Peyer's patch (tissue), 4 donors: ENCODE measurements at regions not wholly inside any gene's neighbourhood (a gene's known extent, or its start where the extent isn't known, plus 50 kb on each side); places are given as distances from the start of the nearest gene placed in this dataset.
"Not testable (repeated sequence)": the region's sequence is repeated elsewhere in the genome, so short reads cannot be mapped to it uniquely, and the experiment has no call there.

Experiments
- CTCF ChIP-seq, 6 experiments: fragments of 450-650 bp in 4 of 6; fragments of 200-600 bp in 2 of 6; sonication (generic) in 1 of 6; IDR thresholded peaks; one replicate each; pipeline ENCODE4 v1.5.1; 2017 to 2019; ENCODE audit warnings: antibody characterized with exemption in 6 of 6, mild to moderate bottlenecking in 3 of 6, moderate library complexity in 1 of 6
- POLR2A ChIP-seq, 2 donors: fragments of 450-650 bp; IDR thresholded peaks; one replicate each; pipeline ENCODE4 v1.5.1; 2017; ENCODE audit warnings: antibody characterized with exemption in 2 of 2, mild to moderate bottlenecking in 2 of 2, moderate library complexity in 2 of 2

GRCh38 chr15:95785276-95785675 is 545.2 kb upstream of the NR2F2 start:
- TF ChIP-seq CTCF, POLR2A (IDR thresholded peaks at IDR 0.05): not testable (repeated sequence)
